HEK293 (cell line): ENCODE measurements at regions not wholly inside any gene's neighbourhood (a gene's known extent, or its start where the extent isn't known, plus 50 kb on each side); places are given as distances from the start of the nearest gene placed in this dataset.

Source experiments
- CTCF ChIA-PET: fragments of 350-600 bp; formaldehyde crosslinking; extraction: SDS; loops from one replicate; lab custom pipeline; 2021; ENCODE audit warnings: antibody characterized with exemption; lab: Yijun Ruan, JAX
- POLR2A ChIA-PET: fragments of 300-600 bp; formaldehyde crosslinking; extraction: SDS; loops from one replicate; lab custom pipeline; 2020; ENCODE audit warnings: antibody characterized with exemption, inconsistent platforms; lab: Yijun Ruan, JAX
- H3K27ac ChIP-seq: fragments of 200-500 bp; sonication (Bioruptor generic); 2 replicates; pipeline ENCODE4 v1.5.1; 2014; ENCODE audit warnings: low read depth, low read length, control low read depth, inconsistent platforms; ENCODE audit errors: extremely low read depth
- H3K36me3 ChIP-seq, 2 experiments: fragments of 200-500 bp in 1 of 2; sonication (Bioruptor generic) in 1 of 2; 1 replicate in 1 of 2; 2 replicates in 1 of 2; pipeline ENCODE4 v1.5.1; 2014 to 2017; ENCODE audit warnings: inconsistent platforms in 2 of 2, low read length in 2 of 2; ENCODE audit not compliant: control insufficient read depth in 2 of 2, insufficient read depth in 1 of 2
- H3K4me1 ChIP-seq: fragments of 200-500 bp; sonication (Bioruptor generic); 2 replicates; pipeline ENCODE4 v1.5.1; 2014; ENCODE audit warnings: mild to moderate bottlenecking, low read length, inconsistent platforms; ENCODE audit not compliant: control insufficient read depth, insufficient read depth
- H3K4me3 ChIP-seq: 2 replicates; pipeline ENCODE4 v1.5.1; 2011; ENCODE audit warnings: low read depth, mild to moderate bottlenecking, control low read depth, low read length, moderate library complexity
- H3K9me3 ChIP-seq: fragments of 200-500 bp; sonication (Bioruptor generic); 2 replicates; pipeline ENCODE4 v1.5.1; 2014; ENCODE audit warnings: low read depth, low read length, inconsistent platforms; ENCODE audit not compliant: control insufficient read depth, insufficient read depth
- KLF7 ChIP-seq: fragments of 450-650 bp; formaldehyde crosslinking; IDR thresholded peaks from 2 replicates; pipeline ENCODE4 v1.5.1; 2016; ENCODE audit warnings: missing biosample characterization, missing genetic modification characterization, borderline replicate concordance
- OSR2 ChIP-seq: fragments of 450-650 bp; formaldehyde crosslinking; IDR thresholded peaks from 2 replicates; pipeline ENCODE4 v1.5.1; 2016; ENCODE audit warnings: missing biosample characterization, missing genetic modification characterization
- PATZ1 ChIP-seq: fragments of 450-650 bp; formaldehyde crosslinking; IDR thresholded peaks from 2 replicates; pipeline ENCODE4 v1.5.1; 2016; ENCODE audit warnings: missing biosample characterization, missing genetic modification characterization
- PRDM10 ChIP-seq: fragments of 450-650 bp; formaldehyde crosslinking; IDR thresholded peaks from 2 replicates; pipeline ENCODE4 v1.5.1; 2016; ENCODE audit warnings: missing biosample characterization, missing genetic modification characterization
- REST ChIP-seq: fragments of 450-650 bp; formaldehyde crosslinking; IDR thresholded peaks from 2 replicates; pipeline ENCODE4 v1.5.1; 2016; ENCODE audit warnings: missing biosample characterization, missing genetic modification characterization
- SCRT2 ChIP-seq: fragments of 450-650 bp; formaldehyde crosslinking; IDR thresholded peaks from 2 replicates; pipeline ENCODE4 v1.5.1; 2016; ENCODE audit warnings: missing biosample characterization, missing genetic modification characterization
- SETDB1 ChIP-seq: IDR thresholded peaks from one replicate; pipeline ENCODE4 v1.6.1; 2017; ENCODE audit warnings: mild to moderate bottlenecking, low read length, moderate library complexity, mixed read lengths; ENCODE audit not compliant: insufficient read length
- TRIM28 ChIP-seq: IDR thresholded peaks from 2 replicates; pipeline ENCODE4 v1.6.1; 2011; ENCODE audit warnings: low read length, control low read depth, borderline replicate concordance
- ZFP41 ChIP-seq: fragments of 450-650 bp; formaldehyde crosslinking; IDR thresholded peaks from 2 replicates; pipeline ENCODE4 v1.5.1; 2016; ENCODE audit warnings: missing biosample characterization, missing genetic modification characterization, borderline replicate concordance
- ZNF121 ChIP-seq: fragments of 450-650 bp; formaldehyde crosslinking; IDR thresholded peaks from 2 replicates; pipeline ENCODE4 v1.5.1; 2016; ENCODE audit warnings: missing biosample characterization, missing genetic modification characterization
- ZNF138 ChIP-seq: fragments of 450-650 bp; formaldehyde crosslinking; IDR thresholded peaks from 2 replicates; pipeline ENCODE4 v1.5.1; 2016; ENCODE audit warnings: missing biosample characterization, missing genetic modification characterization, borderline replicate concordance
- ZNF354C ChIP-seq: fragments of 450-650 bp; formaldehyde crosslinking; IDR thresholded peaks from 2 replicates; pipeline ENCODE4 v1.5.1; 2016; ENCODE audit warnings: missing biosample characterization, missing genetic modification characterization, low read depth, borderline replicate concordance
- ZNF558 ChIP-seq: fragments of 450-650 bp; formaldehyde crosslinking; IDR thresholded peaks from 2 replicates; pipeline ENCODE4 v1.5.1; 2016; ENCODE audit warnings: missing biosample characterization, missing genetic modification characterization
- ZNF600 ChIP-seq: fragments of 450-650 bp; formaldehyde crosslinking; IDR thresholded peaks from 2 replicates; pipeline ENCODE4 v1.5.1; 2016; ENCODE audit warnings: missing biosample characterization, missing genetic modification characterization
- ZNF623 ChIP-seq: fragments of 450-650 bp; formaldehyde crosslinking; IDR thresholded peaks from 2 replicates; pipeline ENCODE4 v1.5.1; 2016; ENCODE audit warnings: missing biosample characterization, missing genetic modification characterization
- ZSCAN30 ChIP-seq: fragments of 450-650 bp; IDR thresholded peaks from 2 replicates; pipeline ENCODE4 v1.5.1; 2018; ENCODE audit warnings: missing biosample characterization, mild to moderate bottlenecking, missing genetic modification characterization, moderate library complexity
- TF ChIP-seq, protein P1 (sequence below): fragments of 450-650 bp; formaldehyde crosslinking; IDR thresholded peaks from 2 replicates; pipeline ENCODE4 v1.5.1; 2017; ENCODE audit warnings: missing biosample characterization, missing genetic modification characterization
- TF ChIP-seq, protein P2 (sequence below): fragments of 450-650 bp; formaldehyde crosslinking; IDR thresholded peaks from 2 replicates; pipeline ENCODE4 v1.5.1; 2016; ENCODE audit warnings: missing biosample characterization, missing genetic modification characterization
- TF ChIP-seq, protein P3 (sequence below): fragments of 450-650 bp; formaldehyde crosslinking; IDR thresholded peaks from 2 replicates; pipeline ENCODE4 v1.5.1; 2016; ENCODE audit warnings: missing biosample characterization, missing genetic modification characterization, borderline replicate concordance

GRCh38 chr14:87524011-87524410 is 469.0 kb downstream of the GALC start:
- CTCF ChIA-PET, result interaction anchor here (0.7 kb wide), 1 partner anchor 221 kb away, joined by 4 read pairs; no protein-coding TSS in a partner anchor
- H3K36me3 ChIP-seq, result no peaks in the 10 kb centered on the region

GRCh38 chr14:87522575-87522974 is 470.4 kb downstream of the GALC start:
- no peaks in the 10 kb centered on the region for H3K36me3 ChIP-seq
- ChIA-PET CTCF (interaction anchor here (0.6 kb wide), 1 partner anchor 619 kb away, joined by 3 read pairs; no protein-coding TSS in a partner anchor), POLR2A (no interaction called here)
- no peak overlapping the region for H3K27ac ChIP-seq
- no peaks in the 10 kb centered on the region for H3K9me3 ChIP-seq
- no peaks in the 10 kb centered on the region for H3K4me1 ChIP-seq
- no peak overlapping the region for H3K4me3 ChIP-seq
- TF ChIP-seq PRDM10 (tag by site-specific recombination) (no peak), ZNF138 (tag by site-specific recombination) (no peak), OSR2 (no peak), ZFP41 (tag by site-specific recombination) (no peak), ZNF623 (no peak)
- TF ChIP-seq, protein P1, sequence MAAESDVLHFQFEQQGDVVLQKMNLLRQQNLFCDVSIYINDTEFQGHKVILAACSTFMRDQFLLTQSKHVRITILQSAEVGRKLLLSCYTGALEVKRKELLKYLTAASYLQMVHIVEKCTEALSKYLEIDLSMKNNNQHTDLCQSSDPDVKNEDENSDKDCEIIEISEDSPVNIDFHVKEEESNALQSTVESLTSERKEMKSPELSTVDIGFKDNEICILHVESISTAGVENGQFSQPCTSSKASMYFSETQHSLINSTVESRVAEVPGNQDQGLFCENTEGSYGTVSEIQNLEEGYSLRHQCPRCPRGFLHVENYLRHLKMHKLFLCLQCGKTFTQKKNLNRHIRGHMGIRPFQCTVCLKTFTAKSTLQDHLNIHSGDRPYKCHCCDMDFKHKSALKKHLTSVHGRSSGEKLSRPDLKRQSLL (tag by site-specific recombination), result no peak

More at GRCh38 chr14:87524011-87524410, 469.0 kb downstream of the GALC start:
- POLR2A ChIA-PET, result no interaction called here
- Histone ChIP-seq H3K4me3 (no peak overlapping the region), H3K27ac (no peak overlapping the region), H3K4me1 (no peaks in the 10 kb centered on the region), H3K9me3 (no peaks in the 10 kb centered on the region)
- TF ChIP-seq, protein P2, sequence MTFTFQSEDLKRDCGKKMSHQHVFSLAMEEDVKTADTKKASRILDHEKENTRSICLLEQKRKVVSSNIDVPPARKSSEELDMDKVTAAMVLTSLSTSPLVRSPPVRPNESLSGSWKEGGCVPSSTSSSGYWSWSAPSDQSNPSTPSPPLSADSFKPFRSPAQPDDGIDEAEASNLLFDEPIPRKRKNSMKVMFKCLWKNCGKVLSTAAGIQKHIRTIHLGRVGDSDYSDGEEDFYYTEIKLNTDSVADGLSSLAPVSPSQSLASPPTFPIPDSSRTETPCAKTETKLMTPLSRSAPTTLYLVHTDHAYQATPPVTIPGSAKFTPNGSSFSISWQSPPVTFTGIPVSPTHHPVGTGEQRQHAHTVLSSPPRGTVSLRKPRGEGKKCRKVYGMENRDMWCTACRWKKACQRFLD (tag by site-specific recombination), result no peak
- TF ChIP-seq ZSCAN30 (tag by site-specific recombination) (no peak), SCRT2 (tag by site-specific recombination) (no peak), PATZ1 (tag by site-specific recombination) (no peak), SETDB1 (no peak), REST (tag by site-specific recombination) (no peak), ZNF121 (tag by site-specific recombination) (no peak), KLF7 (tag by site-specific recombination) (no peak), ZNF600 (tag by site-specific recombination) (no peak), ZNF623 (no peak), ZNF558 (no peak), ZNF354C (tag by site-specific recombination) (no peak), TRIM28 (no peak)
- TF ChIP-seq, protein P3, sequence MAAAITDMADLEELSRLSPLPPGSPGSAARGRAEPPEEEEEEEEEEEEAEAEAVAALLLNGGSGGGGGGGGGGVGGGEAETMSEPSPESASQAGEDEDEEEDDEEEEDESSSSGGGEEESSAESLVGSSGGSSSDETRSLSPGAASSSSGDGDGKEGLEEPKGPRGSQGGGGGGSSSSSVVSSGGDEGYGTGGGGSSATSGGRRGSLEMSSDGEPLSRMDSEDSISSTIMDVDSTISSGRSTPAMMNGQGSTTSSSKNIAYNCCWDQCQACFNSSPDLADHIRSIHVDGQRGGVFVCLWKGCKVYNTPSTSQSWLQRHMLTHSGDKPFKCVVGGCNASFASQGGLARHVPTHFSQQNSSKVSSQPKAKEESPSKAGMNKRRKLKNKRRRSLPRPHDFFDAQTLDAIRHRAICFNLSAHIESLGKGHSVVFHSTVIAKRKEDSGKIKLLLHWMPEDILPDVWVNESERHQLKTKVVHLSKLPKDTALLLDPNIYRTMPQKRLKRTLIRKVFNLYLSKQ, result no peak
